SK-N-SH (cell line): ENCODE measurements at regions not wholly inside any gene's neighbourhood (a gene's known extent, or its start where the extent isn't known, plus 50 kb on each side); places are given as distances from the start of the nearest gene placed in this dataset.

Experiments used
- CTCF ChIA-PET: fragments of 300-600, 350-600 bp; formaldehyde crosslinking; extraction: SDS; loops from one replicate; lab custom pipeline; 2021; lab: Yijun Ruan, JAX
- POLR2A ChIA-PET: fragments of 350-600 bp; sonication (Branson Sonifier 250); formaldehyde crosslinking; extraction: SDS; loops from one replicate; lab custom pipeline; 2020; ENCODE audit warnings: antibody characterized with exemption, inconsistent platforms; lab: Yijun Ruan, JAX
- DNase-seq: peaks from one replicate; pipeline ENCODE4 v3.0.0; 2012
- H2AFZ ChIP-seq: fragments of 200-600 bp; sonication (generic); 2 replicates; pipeline ENCODE4 v1.8.1; 2016; ENCODE audit warnings: antibody characterized with exemption, mild to moderate bottlenecking, low read depth
- H3F3A ChIP-seq: fragments of 200-600 bp; sonication (generic); replicated peaks from 2 replicates; pipeline ENCODE3; 2016; ENCODE audit warnings: antibody characterized with exemption, mild to moderate bottlenecking; ENCODE audit not compliant: insufficient read depth
- H3K27ac ChIP-seq, 2 experiments: fragments of 200-500 bp in 1 of 2; fragments of 200-600 bp in 1 of 2; sonication (Bioruptor generic) in 1 of 2; sonication (generic), shearing (Covaris generic) in 1 of 2; 2 replicates each; pipeline versions ENCODE4 v1.5.1 to v1.6.1; 2014 to 2016; ENCODE audit warnings: low read depth in 2 of 2, inconsistent platforms in 1 of 2, low read length in 1 of 2, mild to moderate bottlenecking in 1 of 2, mixed read lengths in 1 of 2
- H3K27me3 ChIP-seq: fragments of 200-600 bp; sonication (generic), shearing (Covaris generic); 2 replicates; pipeline ENCODE4 v1.6.1; 2016; ENCODE audit warnings: mixed run types; ENCODE audit not compliant: insufficient read depth
- H3K36me3 ChIP-seq, 2 experiments: fragments of 200-500 bp in 1 of 2; fragments of 200-600 bp in 1 of 2; sonication (Bioruptor generic) in 1 of 2; sonication (generic) in 1 of 2; replicated peaks in 1 of 2; 2 replicates each; pipeline versions ENCODE3 to v1.5.1; 2014 to 2016; ENCODE audit warnings: low read length in 1 of 2, mild to moderate bottlenecking in 1 of 2; ENCODE audit not compliant: insufficient read depth in 2 of 2, control insufficient read depth in 1 of 2
- H3K4me1 ChIP-seq, 2 experiments: fragments of 200-500 bp in 1 of 2; fragments of 200-600 bp in 1 of 2; sonication (Bioruptor generic) in 1 of 2; sonication (generic), shearing (Covaris generic) in 1 of 2; 2 replicates each; pipeline versions ENCODE4 v1.5.1 to v1.6.1; 2014 to 2016; ENCODE audit warnings: low read depth in 1 of 2, low read length in 1 of 2, mixed run types in 1 of 2; ENCODE audit not compliant: insufficient read depth in 2 of 2, control insufficient read depth in 1 of 2
- H3K4me2 ChIP-seq: fragments of 200-600 bp; sonication (generic), shearing (Covaris generic); 2 replicates; pipeline ENCODE4 v1.6.1; 2017; ENCODE audit warnings: mixed run types
- H3K4me3 ChIP-seq, 2 experiments: fragments of 200-500 bp in 1 of 2; fragments of 200-600 bp in 1 of 2; sonication (Bioruptor generic) in 1 of 2; sonication (generic), shearing (Covaris generic) in 1 of 2; 2 replicates each; pipeline versions ENCODE4 v1.5.1 to v1.8.1; 2014 to 2016; ENCODE audit warnings: low read depth in 2 of 2, inconsistent platforms in 1 of 2, low read length in 1 of 2, mild to moderate bottlenecking in 1 of 2, mixed read lengths in 1 of 2, moderate library complexity in 1 of 2
- H3K79me2 ChIP-seq: fragments of 200-600 bp; sonication (generic); 2 replicates; pipeline ENCODE4 v1.8.1; 2017; ENCODE audit warnings: mild to moderate bottlenecking; ENCODE audit not compliant: insufficient read depth
- H3K9ac ChIP-seq: fragments of 200-600 bp; sonication (generic); 2 replicates; pipeline ENCODE4 v1.6.1; 2017; ENCODE audit warnings: mixed run types
- H3K9me2 ChIP-seq: fragments of 200-600 bp; sonication (generic); 2 replicates; pipeline ENCODE4 v1.6.1; 2017; ENCODE audit warnings: mixed run types
- H3K9me3 ChIP-seq: fragments of 200-600 bp; sonication (generic); 2 replicates; pipeline ENCODE4 v1.6.1; 2017; ENCODE audit warnings: mixed run types, mild to moderate bottlenecking, moderate library complexity
- H4K20me1 ChIP-seq: fragments of 200-600 bp; sonication (generic); 2 replicates; pipeline ENCODE4 v1.6.1; 2017; ENCODE audit warnings: mild to moderate bottlenecking, mixed run types; ENCODE audit not compliant: insufficient read depth
- CHD2 ChIP-seq: fragments of 150-350 bp; IDR thresholded peaks from 2 replicates; pipeline ENCODE4 v1.6.1; 2018; ENCODE audit warnings: low read length; ENCODE audit not compliant: partially characterized antibody
- EP300 ChIP-seq, 2 experiments: IDR thresholded peaks; 2 replicates each; pipeline versions ENCODE4 v1.4.0 to v1.6.1; 2012; ENCODE audit warnings: borderline replicate concordance in 1 of 2, low read depth in 1 of 2, low read length in 1 of 2
- JUND ChIP-seq: IDR thresholded peaks from 2 replicates; pipeline ENCODE4 v1.4.0; 2012
- MEF2A ChIP-seq: IDR thresholded peaks from 2 replicates; pipeline ENCODE4 v1.4.0; 2012; ENCODE audit warnings: low read depth, borderline replicate concordance
- RFX5 ChIP-seq: IDR thresholded peaks from 2 replicates; pipeline ENCODE4 v1.6.1; 2012; ENCODE audit warnings: mild to moderate bottlenecking, improper control_type of control experiment, low read length
- RXRA ChIP-seq: IDR thresholded peaks from 2 replicates; pipeline ENCODE4 v1.4.0; 2012; ENCODE audit warnings: low read depth, mild to moderate bottlenecking, borderline replicate concordance
- ZBTB33 ChIP-seq: IDR thresholded peaks from 2 replicates; pipeline ENCODE4 v1.4.0; 2012; ENCODE audit warnings: low read depth, borderline replicate concordance
- WGBS: methylation state at CpG from one replicate; pipeline ENCODE4 v1.1.6; 2017; ENCODE audit warnings: low lambda C conversion rate; 5-methylcytosine and 5-hydroxymethylcytosine counted together
- TF ChIP-seq, protein P1 (sequence below): IDR thresholded peaks from 2 replicates; pipeline ENCODE4 v1.6.1; 2012; ENCODE audit warnings: mild to moderate bottlenecking, low read depth, low read length, moderate library complexity
- TF ChIP-seq, protein P2 (sequence below): fragments of 150-350 bp; IDR thresholded peaks from 2 replicates; pipeline ENCODE4 v1.6.1; 2016; ENCODE audit warnings: mild to moderate bottlenecking, low read depth, low read length
- TF ChIP-seq, protein P3 (sequence below): fragments of 150-350 bp; IDR thresholded peaks from 2 replicates; pipeline ENCODE4 v1.6.1; 2017; ENCODE audit warnings: antibody characterized with exemption, low read length, low read depth, borderline replicate concordance

DNA sequence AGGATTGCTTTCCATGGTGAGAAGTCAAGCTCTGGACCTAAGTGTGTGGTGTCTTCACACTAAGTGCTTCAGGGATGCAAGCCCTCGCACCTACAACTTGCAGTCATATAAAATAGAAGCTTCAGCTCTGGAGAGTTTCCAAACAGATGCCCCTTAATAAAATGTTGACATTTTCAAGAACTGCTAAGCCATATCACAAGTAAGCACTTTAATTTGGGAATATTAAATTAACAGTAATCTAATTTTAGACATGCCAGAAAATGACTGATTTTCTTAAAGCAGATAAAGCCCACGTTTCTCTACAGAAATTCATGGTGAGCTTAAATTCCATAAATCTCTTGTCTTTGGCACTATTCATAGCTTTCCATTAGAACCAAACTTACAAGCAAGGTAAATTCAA, 600.1 kb upstream of the FLRT2 start:
- Histone ChIP-seq H3K9me3 (no peaks in the 10 kb centered on the region), H3K9me2 (no peaks in the 10 kb centered on the region), H3F3A (no peaks in the 10 kb centered on the region), H3K27ac (no peak overlapping the region), H3K9ac (no peak overlapping the region), H3K79me2 (no peaks in the 10 kb centered on the region), H3K4me1 (no peaks in the 10 kb centered on the region), H3K4me2 (no peak overlapping the region), H3K36me3 (no peaks in the 10 kb centered on the region), H2AFZ (no peak overlapping the region), H3K4me3 (no peak overlapping the region), H3K27me3 (no peaks in the 10 kb centered on the region), H4K20me1 (no peaks in the 10 kb centered on the region)
- POLR2A ChIA-PET, result no interaction called here
- TF ChIP-seq, protein P1, sequence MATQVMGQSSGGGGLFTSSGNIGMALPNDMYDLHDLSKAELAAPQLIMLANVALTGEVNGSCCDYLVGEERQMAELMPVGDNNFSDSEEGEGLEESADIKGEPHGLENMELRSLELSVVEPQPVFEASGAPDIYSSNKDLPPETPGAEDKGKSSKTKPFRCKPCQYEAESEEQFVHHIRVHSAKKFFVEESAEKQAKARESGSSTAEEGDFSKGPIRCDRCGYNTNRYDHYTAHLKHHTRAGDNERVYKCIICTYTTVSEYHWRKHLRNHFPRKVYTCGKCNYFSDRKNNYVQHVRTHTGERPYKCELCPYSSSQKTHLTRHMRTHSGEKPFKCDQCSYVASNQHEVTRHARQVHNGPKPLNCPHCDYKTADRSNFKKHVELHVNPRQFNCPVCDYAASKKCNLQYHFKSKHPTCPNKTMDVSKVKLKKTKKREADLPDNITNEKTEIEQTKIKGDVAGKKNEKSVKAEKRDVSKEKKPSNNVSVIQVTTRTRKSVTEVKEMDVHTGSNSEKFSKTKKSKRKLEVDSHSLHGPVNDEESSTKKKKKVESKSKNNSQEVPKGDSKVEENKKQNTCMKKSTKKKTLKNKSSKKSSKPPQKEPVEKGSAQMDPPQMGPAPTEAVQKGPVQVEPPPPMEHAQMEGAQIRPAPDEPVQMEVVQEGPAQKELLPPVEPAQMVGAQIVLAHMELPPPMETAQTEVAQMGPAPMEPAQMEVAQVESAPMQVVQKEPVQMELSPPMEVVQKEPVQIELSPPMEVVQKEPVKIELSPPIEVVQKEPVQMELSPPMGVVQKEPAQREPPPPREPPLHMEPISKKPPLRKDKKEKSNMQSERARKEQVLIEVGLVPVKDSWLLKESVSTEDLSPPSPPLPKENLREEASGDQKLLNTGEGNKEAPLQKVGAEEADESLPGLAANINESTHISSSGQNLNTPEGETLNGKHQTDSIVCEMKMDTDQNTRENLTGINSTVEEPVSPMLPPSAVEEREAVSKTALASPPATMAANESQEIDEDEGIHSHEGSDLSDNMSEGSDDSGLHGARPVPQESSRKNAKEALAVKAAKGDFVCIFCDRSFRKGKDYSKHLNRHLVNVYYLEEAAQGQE, result no peak
- TF ChIP-seq JUND, result no peak
- no peak for TF ChIP-seq MEF2A
- TF ChIP-seq, protein P2, sequence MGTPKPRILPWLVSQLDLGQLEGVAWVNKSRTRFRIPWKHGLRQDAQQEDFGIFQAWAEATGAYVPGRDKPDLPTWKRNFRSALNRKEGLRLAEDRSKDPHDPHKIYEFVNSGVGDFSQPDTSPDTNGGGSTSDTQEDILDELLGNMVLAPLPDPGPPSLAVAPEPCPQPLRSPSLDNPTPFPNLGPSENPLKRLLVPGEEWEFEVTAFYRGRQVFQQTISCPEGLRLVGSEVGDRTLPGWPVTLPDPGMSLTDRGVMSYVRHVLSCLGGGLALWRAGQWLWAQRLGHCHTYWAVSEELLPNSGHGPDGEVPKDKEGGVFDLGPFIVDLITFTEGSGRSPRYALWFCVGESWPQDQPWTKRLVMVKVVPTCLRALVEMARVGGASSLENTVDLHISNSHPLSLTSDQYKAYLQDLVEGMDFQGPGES, result no peak
- no peak for TF ChIP-seq RXRA
- TF ChIP-seq CHD2, result no peak
- WGBS, result 1% methylated on average over 2 of the region's 2 CpGs
- DNase-seq, result no peak
- CTCF ChIA-PET, result no interaction called here

- DNase-seq, result no peak
- POLR2A ChIA-PET, result no interaction called here
- H2AFZ ChIP-seq, result no peak overlapping the region
- CTCF ChIA-PET, result no interaction called here
- H3K27ac ChIP-seq, result no peak overlapping the region
- H3K9ac ChIP-seq, result no peak overlapping the region
- WGBS, result 0% methylated on average over 2 of the region's 2 CpGs
- H3K79me2 ChIP-seq, result no peaks in the 10 kb centered on the region
- no peak overlapping the region for H3K4me2 ChIP-seq
- H3K4me1 ChIP-seq, result no peaks in the 10 kb centered on the region
- no peak overlapping the region for H3K4me3 ChIP-seq
- no peaks in the 10 kb centered on the region for H3F3A ChIP-seq
- H3K36me3 ChIP-seq, result no peaks in the 10 kb centered on the region
- H3K9me2 ChIP-seq, result no peaks in the 10 kb centered on the region
- H3K27me3 ChIP-seq, result no peaks in the 10 kb centered on the region
- H3K9me3 ChIP-seq, result no peaks in the 10 kb centered on the region
- TF ChIP-seq ZBTB33 (no peak), RFX5 (no peak), EP300 (IDR thresholded peaks at IDR 0.05; ENCODE audit: borderline replicate concordance in 1 of 2, low read depth in 1 of 2, low read length in 1 of 2) (no peak), CHD2 (no peak)
- TF ChIP-seq, protein P3, sequence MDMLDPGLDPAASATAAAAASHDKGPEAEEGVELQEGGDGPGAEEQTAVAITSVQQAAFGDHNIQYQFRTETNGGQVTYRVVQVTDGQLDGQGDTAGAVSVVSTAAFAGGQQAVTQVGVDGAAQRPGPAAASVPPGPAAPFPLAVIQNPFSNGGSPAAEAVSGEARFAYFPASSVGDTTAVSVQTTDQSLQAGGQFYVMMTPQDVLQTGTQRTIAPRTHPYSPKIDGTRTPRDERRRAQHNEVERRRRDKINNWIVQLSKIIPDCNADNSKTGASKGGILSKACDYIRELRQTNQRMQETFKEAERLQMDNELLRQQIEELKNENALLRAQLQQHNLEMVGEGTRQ, result no peak
- no peaks in the 10 kb centered on the region for H4K20me1 ChIP-seq
These were observed 592.9 kb upstream of the FLRT2 start for GRCh38 chr14:84937016-84937415.
